WI38 (cell line): ENCODE measurements at regions not wholly inside any gene's neighbourhood (a gene's known extent, or its start where the extent isn't known, plus 50 kb on each side); places are given as distances from the start of the nearest gene placed in this dataset.

ENCODE experiments used
- H3K4me3 ChIP-seq: 2 replicates; pipeline ENCODE4 v1.5.1; 2011; ENCODE audit warnings: low read depth, mild to moderate bottlenecking, control low read depth, low read length
- CTCF ChIP-seq: IDR thresholded peaks from 2 replicates; pipeline ENCODE4 v1.5.1; 2012; ENCODE audit warnings: low read depth, mild to moderate bottlenecking, control low read depth, low read length

- no peak for TF ChIP-seq CTCF
- H3K4me3 ChIP-seq, result no peak overlapping the region
Observed at GRCh38 chr2:38158378-38159118, 82.6 kb upstream of the CYP1B1 start.

- no peak overlapping the region for H3K4me3 ChIP-seq
- no peak for TF ChIP-seq CTCF
Observed at GRCh38 chr2:38156436-38156835, 80.5 kb upstream of the CYP1B1 start.

GRCh38 chr2:38155015-38155414 is 79.1 kb upstream of the CYP1B1 start:
- H3K4me3 ChIP-seq, result no peak overlapping the region
- TF ChIP-seq CTCF, result no peak

- no peak for TF ChIP-seq CTCF
Observed at GRCh38 chr2:38154395-38154794, 78.4 kb upstream of the CYP1B1 start.

GRCh38 chr2:38153476-38154135 is 77.7 kb upstream of the CYP1B1 start:
- no peak overlapping the region for H3K4me3 ChIP-seq
- TF ChIP-seq CTCF, result no peak

More at GRCh38 chr2:38154395-38154794, 78.4 kb upstream of the CYP1B1 start:
- H3K4me3 ChIP-seq, result no peak overlapping the region

GRCh38 chr2:38152913-38153312 is 77.0 kb upstream of the CYP1B1 start:
- H3K4me3 ChIP-seq, result no peak overlapping the region
- TF ChIP-seq CTCF, result no peak

- no peak overlapping the region for H3K4me3 ChIP-seq
- no peak for TF ChIP-seq CTCF
Observed at GRCh38 chr2:38152035-38152434, 76.1 kb upstream of the CYP1B1 start.
